NB4 (cell line): ENCODE measurements at regions not wholly inside any gene's neighbourhood (a gene's known extent, or its start where the extent isn't known, plus 50 kb on each side); places are given as distances from the start of the nearest gene placed in this dataset.

Experiments
- CTCF ChIP-seq: IDR thresholded peaks from one replicate; pipeline ENCODE4 v1.5.1; 2012; ENCODE audit warnings: low read depth, low read length
- POLR2A ChIP-seq: IDR thresholded peaks from 2 replicates; pipeline ENCODE4 v1.6.1; 2011; ENCODE audit warnings: mild to moderate bottlenecking; ENCODE audit not compliant: insufficient read length; ENCODE audit errors: extremely low read depth

- TF ChIP-seq CTCF (no peak), POLR2A (no peak)
Measured at GRCh38 chr13:39254601-39255000, 216.3 kb downstream of the NHLRC3 start.
